Stimulated activated CD8-positive, alpha-beta memory T cell treated with anti-CD3 and anti-CD28 coated beads, Interleukin-4, amount 100 ng/mL, for 24 hours (primary cell): ENCODE measurements at regions not wholly inside any gene's neighbourhood (a gene's known extent, or its start where the extent isn't known, plus 50 kb on each side); places are given as distances from the start of the nearest gene placed in this dataset.
"Not testable (repeated sequence)": the region's sequence is repeated elsewhere in the genome, so short reads cannot be mapped to it uniquely, and the experiment has no call there.

Experiments used
- DNase-seq: peaks from one replicate; pipeline ENCODE4 v3.0.0-alpha.2; 2020; ENCODE audit warnings: low read depth

DNA sequence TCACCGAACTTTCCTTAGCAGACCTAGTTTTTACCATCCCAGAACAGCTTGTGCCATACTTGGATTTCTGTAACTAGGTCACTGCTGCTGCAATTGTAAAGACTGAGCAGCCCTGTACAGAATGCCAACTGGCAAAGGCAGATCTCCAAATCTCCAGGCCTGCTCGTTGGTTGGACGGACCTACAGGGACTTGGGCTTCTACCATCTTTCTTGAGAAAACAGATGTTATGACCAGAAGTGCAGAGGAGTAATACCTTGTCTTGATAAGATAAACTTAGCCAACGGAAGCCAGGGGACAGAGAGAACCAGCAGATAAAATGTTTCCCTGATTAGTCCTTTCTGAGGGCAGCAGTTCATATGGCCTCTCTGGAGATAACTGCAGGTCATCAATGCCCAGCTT lies 304.1 kb downstream of the RFPL4B start:
- no peak for DNase-seq

DNA sequence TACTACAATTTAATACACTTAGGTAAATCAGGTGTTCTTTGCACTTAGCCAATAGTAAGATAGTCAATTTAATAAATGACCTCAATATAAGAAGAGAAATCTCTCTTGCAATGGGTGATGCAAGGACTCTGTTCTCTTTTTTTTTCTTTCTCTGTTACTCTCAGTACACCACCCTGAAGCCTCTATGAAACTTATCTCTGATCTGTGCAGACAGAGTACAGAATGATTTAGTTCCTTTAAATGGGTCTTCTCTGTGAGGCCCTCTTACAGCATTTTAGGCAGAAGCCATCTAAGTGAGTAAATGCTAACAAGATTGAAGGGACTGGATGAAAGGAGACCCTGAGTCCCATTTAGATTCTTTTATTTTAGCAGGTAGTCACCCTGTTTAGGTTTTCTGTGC lies 312.8 kb downstream of the RFPL4B start:
- no peak for DNase-seq

DNA sequence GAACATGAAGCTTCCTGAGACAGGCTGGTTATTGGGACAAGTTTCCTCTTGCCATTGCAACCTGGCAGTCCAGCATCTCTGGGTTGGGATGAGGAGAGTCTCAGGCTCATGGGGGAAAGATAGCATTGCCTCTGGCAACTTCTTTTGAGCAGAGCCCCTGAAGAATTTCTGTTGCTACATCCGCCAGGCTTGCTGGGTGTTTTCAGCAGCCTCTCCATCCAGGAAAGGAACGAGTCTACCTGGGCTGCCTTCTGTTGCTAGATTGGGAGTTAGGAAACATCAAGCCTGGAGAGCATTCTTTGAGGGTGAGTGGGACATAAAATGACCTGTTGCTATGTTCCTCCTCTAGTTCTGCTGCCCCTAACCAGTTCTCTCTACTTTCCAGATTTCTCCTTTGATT lies 313.5 kb downstream of the RFPL4B start:
- DNase-seq = no peak

DNA sequence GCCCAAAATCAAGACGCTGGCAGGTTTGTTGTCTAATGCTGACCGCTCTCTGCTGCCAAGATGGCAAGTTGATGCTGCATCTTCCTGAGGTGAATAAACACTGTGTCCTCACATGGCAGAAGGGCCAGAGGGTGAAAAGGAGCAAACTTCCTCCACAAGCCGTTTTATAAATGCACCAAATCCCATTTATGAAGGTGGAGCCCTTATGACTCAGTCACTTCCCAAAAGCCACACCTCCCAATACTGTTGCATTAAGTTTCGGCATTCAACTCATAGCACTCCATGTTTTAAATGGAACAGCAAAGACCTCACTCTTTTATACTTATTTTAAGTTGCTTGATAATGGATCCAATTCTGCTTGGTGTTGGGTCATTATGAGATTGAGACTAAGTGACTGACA lies 316.6 kb downstream of the RFPL4B start:
- no peak for DNase-seq

DNA sequence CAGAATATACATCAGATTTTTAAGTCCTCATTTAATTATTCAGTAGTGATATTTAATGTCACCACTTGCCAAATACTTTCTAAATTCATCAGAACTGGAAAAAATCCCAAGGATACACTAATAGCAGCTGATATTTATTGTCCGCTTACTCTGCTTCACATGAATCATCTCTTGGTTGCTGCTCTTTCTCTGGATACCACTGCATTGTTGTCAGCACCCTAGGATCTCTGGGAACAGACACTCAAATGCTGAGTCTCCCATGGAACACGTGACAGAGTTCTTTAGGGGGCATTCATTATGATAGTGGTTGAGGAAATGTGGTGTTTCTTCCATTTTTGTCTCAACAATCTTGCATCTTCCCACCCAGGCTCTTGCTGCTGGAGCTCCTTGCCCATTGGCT lies 318.0 kb downstream of the RFPL4B start:
- no peak for DNase-seq

DNA sequence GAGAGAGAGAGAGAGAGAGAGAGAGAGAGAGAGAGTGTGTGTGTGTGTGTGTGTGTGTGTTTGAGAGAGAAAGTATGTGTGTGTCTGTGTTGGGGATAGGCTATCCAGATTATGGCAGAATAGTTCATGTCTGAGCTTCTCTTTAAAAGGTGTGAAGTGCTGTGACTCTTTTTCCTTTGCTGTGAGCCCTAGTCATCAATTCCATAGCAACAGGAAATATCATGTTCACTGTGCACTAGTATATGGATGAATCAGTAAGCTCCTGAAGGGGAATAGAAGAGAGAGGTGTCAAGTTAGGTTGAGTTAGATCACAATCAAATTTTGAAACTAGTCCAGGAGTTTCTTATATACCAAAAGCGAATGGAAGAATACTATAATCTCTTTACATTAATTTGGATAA lies 318.7 kb downstream of the RFPL4B start:
- DNase-seq = no peak

DNA sequence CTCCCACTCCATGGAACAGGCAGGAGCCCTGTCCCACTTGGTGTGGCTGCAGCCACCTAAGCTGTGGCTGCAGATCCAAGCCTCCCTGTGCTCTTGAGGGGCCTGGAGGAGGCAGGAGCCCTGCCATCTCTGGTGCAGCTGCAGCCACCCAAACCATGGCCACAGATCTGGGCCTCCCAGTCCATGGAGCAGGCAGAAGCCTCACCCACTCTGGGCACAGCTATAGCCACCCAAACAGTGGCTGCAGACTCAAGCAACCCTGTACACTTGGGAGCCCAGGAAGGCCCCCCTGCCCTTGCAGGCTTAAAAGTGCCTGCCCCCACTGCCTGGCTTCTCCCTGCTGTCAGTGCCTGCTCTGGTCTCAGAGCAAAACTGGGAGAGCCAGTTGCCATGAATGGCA lies 320.3 kb downstream of the RFPL4B start:
- DNase-seq = no peak

DNA sequence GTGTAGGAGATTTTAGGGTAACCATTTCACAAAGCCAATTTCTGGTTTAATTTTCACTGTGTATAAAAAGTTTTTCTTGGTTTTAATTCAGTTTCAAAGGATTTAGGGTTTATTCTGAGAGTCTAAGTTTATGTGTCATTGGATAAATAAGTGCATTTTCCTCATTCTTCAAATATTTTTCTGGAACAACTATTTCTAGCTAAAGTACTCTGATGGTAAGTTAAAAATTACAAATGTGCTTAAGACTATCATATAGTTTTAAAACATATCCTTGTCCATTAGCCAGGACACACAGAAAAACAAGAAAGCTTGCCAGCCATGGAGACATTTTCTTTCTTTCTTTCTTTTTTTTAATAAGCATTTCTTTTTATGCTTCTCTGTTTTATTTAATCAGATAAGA lies 333.0 kb downstream of the RFPL4B start:
- DNase-seq = no peak

DNA sequence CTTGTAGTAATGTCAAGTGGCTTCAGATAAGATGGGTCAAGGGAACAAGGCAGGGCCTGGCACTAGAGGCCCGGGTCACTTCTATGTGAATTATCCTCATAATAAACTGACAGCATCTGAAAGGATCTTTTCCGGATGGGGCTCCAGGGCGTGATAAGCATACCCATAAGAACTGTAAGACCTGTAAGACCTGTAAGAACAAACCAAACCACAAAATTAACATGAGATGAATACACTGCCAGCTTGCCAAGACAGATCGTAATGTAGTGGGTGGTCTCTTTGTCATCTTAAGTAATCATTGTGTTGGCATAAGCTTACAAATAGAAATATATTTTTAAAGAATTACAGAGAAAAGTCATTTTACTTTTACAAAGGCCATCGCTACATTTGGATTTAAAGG lies 334.9 kb downstream of the RFPL4B start:
- DNase-seq = no peak

DNA sequence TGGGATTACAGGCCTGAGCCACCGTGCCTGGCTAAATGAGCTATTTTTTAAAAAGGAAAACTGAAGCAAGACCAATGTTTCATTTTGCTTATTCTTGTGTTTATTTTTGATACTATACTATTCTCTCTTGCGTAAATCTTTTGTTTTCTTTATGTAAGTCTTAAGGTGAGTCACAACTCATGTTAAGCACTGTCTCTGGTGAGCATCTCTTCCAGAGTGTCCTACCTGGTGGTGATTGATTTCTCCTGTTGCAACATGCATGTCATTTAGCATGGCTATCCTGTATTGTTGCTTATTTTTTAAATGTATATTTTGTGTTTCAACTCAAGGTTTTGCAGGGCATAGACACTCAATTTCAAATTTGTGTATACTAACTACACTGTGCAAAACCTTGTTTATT lies 336.0 kb downstream of the RFPL4B start:
- no peak for DNase-seq

DNA sequence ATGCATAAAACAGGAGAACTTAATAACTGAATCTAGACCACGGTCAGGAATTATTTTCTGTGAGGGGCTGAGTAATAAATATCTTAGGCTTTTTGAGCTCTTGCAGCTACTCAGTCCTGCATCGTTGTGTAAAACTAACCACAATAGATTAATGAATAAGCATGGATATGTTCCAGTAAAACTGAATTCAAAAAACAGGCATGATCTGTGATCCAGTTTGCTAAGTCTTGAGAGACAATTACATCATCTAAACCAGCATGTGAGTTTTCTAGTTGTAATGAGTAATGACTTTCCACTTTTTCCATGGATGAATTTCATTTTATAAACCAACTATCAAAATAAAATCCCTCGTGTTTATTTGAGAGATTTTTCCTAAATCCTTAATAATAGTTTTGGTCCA lies 336.8 kb downstream of the RFPL4B start:
- DNase-seq = no peak

DNA sequence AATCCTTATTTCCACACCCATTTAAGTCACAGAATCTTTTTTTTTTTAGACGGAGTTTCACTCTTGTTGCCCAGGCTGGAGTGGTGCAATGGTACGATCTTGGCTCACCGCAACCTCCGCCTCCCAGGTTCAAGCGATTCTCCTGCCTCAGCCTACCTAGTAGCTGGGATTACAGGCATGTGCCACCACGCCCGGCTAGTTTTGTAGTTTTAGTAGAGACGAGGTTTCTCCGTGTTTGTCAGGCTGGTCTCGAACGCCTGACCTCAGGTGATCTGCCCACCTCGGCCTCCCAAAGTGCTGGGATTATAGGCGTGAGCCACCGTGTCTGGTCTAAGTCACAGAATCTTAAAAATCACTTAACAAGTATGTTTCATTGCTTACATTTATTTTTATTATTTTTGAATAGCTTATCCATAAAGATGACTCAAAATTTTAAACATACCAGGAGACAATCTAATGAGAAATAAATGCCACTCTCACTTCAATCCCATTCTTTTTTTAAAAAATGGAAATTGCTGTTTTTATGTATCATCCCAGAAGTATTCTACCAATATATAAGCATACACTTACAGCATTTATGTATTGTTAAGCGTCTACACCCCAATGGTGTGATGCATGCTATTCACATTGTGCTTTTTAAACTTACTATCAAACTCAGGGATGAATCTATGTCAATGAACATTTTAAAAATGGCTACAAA lies 338.5 kb downstream of the RFPL4B start:
- not testable (repeated sequence) for DNase-seq

DNA sequence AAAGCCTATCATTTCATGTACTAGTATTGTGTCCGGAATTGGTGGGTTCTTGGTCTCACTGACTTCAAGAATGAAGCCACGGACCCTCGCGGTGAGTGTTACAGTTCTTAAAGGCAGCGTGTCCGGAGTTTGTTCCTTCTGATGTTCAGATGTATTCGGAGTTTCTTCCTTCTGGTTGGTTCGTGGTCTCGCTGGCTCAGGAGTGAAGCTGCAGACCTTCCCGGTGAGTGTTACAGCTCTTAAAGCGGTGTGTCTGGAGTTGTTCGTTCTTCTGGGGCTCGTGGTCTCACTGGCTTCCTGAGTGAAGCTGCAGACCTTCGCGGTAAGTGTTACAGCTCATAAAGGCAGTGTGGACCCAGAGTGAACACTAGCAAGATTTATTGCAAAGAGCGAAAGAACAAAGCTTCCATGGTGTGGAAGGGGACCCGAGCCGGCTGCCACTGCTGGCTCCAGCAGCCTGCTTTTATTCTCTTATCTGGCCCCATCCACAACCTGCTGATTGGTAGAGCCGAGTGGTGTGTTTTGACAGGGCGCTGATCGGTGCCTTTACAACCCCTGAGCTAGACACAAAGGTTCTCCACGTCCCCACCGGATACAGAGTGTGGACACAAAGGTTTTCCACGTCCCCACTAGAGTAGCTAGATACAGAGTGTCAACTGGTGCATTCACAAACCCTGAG lies 341.5 kb downstream of the RFPL4B start:
- not testable (repeated sequence) for DNase-seq

DNA sequence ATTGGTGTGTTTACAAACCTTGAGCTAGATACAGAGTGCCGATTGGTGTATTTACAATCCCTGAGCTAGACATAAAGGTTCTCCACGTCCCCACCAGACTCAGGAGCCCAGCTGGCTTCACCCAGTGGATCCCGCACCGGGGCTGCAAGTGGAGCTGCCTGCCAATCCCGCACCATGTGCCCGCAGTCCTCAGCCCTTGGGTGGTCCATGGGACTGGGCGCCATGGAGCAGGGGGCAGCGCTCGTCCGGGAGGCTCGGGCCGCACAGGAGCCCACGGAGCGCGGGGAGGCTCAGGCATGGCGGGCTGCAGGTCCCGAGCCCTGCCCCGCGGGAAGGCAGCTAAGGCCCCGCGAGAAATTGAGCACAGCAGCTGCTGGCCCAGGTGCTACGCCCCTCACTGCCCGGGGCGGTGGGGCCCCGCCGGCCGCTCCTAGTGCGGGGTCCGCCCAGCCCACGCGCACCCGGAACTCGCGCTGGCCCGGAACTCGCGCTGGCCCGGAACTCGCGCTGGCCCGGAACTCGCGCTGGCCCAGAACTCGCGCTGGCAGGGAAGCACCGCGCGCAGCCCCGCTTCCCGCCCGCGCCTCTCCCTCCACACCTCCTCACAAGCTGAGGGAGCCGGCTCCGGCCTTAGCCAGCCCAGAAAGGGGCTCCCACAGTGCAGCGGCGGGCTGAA lies 342.2 kb downstream of the RFPL4B start:
- DNase-seq = not testable (repeated sequence)

DNA sequence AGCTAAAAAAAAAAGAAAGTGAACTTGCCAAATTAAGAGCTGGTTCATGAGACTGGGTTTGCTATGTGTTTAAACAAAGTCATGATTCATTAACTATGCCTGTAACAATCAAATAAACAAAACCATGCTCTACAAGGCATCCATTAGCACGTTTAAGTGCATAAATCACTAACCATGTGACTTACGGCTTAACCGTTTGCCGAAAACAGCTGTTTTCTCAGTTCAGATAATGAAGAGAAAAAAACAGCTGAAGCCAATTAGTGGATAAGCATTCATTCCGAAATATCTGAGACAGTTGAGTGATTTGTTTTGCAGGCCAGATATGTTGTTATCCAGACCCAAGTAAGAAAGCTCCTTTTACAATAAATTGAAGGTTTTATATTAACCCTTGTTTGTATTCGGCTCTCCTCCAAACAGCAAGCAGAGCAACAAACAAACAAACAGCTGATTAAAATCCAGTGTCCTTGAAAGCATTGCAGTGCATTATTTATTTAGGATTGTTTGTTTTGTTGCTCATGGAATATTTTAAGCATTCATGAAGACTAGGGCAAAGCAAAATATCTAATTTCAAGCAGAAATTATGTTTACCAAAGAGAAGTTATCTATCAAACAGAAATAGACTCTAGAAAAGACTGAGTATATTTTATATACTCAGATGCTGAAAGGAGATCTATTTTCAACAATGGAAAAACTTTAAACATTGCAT lies 343.5 kb downstream of the RFPL4B start:
- DNase-seq = no peak

DNA sequence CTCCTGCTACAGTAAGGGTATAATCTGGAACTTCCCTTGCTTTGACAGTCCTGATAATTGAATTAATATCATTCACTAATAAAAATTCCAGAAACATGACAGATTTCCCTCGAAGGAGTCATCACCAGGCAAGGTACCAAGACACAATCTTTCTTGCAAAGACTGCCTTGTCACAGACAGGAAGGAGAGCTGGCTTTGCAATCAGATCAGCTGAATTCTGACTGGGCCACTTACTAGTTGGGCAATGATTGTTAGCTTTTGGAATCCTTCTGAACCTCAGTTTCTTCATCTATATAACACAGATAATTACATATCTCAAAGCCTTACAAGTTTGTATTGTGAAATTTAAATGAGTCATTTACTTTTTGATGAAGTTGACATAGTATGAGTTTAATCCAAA lies 344.2 kb downstream of the RFPL4B start:
- no peak for DNase-seq

DNA sequence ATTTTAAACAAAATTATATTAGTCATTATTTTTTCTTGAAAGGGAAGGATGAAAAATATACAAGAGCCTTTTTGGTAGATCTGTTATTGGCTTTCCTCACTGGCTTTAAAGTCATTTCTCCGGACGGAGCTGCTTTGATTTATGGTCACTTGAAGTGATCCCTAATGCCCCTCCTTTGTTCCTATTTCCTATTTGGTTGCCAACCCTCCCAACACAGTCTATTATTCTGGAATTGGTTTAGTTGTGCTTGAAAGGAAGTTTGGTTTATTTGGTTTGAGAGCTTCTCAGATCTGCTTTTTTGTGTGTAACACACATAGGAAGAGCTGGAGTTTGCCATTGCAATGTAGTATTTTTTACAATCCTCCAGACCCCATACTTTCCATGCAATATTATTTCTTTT lies 347.9 kb downstream of the RFPL4B start:
- no peak for DNase-seq

DNA sequence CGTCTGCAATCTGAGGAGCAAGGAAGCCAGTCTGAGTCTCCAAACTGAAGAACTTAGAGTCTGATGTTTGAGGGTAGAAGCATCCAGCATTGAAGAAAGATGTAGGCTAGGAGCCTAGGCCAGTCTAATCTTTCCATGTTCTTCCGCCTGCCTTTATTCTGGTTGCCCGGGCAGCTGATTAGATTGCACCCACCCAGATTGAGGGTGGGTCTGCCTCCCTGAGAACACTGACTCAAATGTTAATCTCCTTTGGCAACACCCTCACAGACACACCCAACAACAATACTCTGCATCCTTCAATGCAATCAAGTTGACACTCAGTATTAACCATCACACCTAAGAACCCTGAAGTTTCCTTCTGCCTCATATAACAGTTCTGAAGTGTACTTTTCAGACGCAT lies 350.1 kb downstream of the RFPL4B start:
- no peak for DNase-seq

DNA sequence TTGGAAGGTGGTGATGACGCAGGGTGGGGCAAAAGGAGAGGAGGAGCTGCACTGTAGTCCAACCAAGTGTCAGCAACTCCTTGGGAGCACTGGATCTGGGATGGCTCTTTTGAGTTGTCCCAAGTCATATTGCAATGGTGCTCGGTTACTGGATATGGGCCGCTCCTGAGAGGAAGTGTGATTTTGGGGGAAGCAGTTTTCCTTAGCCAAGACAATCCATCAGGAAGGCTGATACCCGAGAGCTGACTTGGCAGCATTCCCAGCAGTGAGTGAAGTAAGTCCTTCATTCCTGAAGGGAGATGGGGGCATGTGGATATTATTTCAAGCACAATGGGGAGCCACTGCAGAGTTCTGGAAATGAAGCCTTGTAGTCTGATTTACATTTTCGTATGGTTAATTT lies 354.1 kb downstream of the RFPL4B start:
- no peak for DNase-seq

DNA sequence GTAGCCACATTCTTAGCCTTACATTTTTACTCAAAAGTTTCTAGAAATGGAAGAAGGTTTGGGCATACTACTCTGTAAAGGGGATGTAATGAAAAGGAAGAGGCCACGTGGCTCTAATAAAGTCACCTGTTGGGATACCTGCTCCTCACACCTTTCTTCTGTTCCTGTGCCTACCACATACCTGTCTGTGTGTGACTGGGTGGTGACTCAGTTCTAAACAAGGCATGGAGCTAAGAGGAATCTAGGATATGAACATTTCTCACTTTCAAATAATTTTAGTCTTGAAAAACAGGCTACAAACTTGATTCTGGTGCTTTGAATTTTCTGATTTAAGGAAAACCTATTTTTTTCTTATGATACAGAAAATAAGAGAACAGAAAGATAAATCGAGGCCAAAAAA lies 363.6 kb downstream of the RFPL4B start:
- no peak for DNase-seq

DNA sequence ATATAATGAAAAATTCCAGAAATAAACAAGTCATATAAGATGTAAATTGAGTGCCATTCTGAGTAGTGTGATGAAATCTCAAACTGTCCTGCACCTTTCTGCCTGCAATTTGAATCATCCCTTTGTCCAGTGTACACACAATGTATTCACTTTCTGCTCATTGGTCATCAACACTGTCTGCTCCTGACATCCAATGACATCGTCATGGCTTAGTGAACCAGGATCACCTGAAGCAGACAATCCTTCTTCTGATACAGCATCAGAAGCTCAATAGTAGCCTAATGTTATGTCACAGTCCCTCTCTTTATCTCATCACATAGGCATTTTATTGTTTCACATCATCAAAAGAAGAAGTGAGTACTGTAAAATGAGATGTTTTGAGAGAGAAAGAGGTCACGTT lies 366.3 kb downstream of the RFPL4B start:
- no peak for DNase-seq

DNA sequence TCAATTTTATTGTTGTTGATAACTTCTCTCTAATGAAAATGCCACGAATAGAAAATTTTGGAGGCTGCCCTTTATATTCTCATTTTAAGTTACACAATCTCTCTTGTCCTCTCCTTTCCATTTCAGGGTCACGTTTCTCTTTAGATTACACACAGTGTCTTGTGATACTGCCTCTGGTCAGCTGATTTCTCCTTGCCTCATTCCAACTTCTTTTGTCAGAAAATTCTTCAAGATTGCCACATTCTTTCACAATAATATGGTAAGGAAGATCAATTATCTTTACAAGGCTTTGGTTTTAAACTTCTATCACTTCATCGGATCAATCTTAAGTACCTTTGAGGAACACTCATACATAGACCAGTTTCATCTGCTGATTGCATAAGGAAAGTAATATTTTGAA lies 370.3 kb downstream of the RFPL4B start:
- DNase-seq = no peak

DNA sequence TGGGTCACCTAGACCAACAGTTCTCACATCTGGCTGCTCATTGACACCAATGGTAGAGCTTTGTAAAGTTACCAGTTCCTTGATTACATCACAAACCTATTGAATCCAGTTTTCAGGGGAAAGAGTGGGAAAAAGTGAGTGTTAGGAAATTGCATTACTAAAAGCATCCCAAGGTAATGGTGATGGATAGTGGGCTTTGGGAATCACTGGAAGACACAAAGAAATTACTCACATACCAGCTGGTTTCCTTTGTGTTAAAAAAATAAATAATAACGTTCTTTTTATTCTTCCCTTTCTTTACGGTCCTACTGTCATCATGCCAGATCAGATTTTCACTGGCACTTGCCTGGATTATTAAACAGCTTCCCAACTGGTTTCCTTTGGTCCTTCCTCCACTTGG lies 370.7 kb downstream of the RFPL4B start:
- DNase-seq = no peak
